ENCODE measurements at regions not wholly inside any gene's neighbourhood (a gene's known extent, or its start where the extent isn't known, plus 50 kb on each side); places are given as distances from the start of the nearest gene placed in this dataset.

DNA sequence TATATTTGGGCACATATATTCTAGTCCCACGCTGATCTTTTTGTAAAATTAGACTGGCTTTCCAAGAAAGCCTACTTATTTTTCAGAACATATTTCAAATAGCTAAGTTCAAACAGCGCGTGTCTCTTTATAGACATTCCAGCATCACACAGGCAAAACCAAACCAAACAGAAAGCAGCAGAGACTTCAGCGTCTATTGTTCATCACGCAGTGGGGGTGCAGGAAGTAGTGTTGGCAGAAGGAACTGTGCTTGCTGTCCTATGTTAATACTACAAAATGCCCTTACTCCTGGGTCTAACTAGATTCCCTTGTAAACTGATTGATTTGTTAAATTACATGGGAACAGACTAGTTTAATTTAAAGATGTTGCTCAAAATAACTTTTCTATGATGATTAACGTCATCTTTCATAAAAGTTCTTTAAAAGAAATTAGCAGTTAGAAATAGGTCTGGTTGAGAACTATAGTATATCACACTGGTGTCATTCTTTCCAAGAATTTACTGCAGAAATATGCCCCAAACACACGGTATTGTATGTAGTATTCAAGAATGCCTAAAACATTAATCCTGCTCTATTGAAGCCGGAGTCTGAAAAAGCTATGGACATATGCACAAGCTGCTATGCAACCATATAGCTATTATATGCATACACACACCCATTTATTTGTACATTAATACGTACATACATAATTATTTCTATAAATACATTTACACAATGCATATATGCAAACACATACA lies 436.3 kb downstream of the CBLN2 start:
- TF ChIP-seq POLR2A (IDR thresholded peaks at IDR 0.05; ENCODE audit: low read depth, low read length) (no peak), POLR2AphosphoS5 (IDR thresholded peaks at IDR 0.05; ENCODE audit: low read depth, low read length) (no peak)

Measured in GM12891 (cell line).